HUDEP-2 (cell line): ENCODE measurements at regions not wholly inside any gene's neighbourhood (a gene's known extent, or its start where the extent isn't known, plus 50 kb on each side); places are given as distances from the start of the nearest gene placed in this dataset.

Source experiments
- DNase-seq, 76 experiments: peaks; one replicate each; lab custom pipeline; 2025; ENCODE audit not compliant: unreplicated experiment in 76 of 76; lab: John Stamatoyannopoulos, UW

DNA sequence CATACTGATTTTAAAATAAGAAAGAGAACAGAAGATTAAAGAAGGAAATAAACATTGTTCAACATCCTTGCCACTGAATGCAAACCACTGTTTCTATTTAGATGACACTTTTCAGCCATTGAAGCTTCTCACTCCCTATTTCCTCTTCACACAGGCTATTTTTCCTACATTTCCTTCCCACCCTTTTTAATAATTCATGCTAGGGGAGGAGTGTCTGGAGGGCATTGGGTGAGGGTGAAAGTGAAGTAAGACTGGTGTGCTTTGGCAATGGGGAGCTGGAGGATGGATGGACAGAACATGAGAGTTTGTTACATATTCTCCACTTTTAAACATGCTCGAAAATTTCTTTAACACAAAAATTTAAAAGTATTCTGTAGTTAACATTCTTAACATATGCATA, 168.8 kb upstream of the GLI3 start:
- no peak for DNase-seq

DNA sequence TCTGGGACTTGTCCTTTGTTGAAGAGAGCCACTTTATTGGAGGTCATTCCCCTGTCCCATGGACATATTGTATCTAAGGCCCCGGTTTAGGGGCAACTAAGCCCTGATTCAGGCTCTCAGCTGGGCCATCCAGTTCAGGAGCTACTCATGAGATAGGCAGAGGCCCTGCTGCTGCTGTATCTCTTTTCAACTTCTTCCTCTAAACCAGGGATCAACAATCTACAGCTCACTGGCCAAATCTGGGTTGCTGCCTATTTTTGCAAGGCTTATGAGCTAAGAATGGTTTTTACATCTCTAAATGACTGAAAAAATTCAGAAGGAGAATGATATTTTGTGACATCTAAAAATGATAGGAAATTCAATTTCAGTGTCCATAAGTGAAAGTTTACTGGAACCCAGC, 166.8 kb upstream of the GLI3 start:
- no peak for DNase-seq

DNA sequence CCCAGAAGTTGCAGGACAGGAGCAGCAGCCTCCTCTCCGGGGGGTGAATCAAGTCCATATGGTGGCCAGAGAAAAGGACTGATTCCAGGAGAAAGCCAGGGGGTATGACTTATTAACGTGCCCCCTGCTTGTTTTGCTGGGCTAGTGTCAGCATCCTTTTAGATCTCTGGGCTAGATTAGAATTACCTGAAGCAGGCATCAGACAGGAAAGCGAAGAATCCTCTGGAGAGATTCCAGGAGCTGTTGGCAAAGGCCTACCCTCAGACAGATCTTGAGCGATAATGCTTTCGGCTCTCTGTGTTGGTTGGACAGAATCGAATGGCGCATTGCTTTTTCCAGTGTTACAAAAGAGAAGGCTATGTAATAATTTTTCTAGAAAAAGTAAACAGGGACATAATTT, 164.0 kb upstream of the GLI3 start:
- DNase-seq = no peak

DNA sequence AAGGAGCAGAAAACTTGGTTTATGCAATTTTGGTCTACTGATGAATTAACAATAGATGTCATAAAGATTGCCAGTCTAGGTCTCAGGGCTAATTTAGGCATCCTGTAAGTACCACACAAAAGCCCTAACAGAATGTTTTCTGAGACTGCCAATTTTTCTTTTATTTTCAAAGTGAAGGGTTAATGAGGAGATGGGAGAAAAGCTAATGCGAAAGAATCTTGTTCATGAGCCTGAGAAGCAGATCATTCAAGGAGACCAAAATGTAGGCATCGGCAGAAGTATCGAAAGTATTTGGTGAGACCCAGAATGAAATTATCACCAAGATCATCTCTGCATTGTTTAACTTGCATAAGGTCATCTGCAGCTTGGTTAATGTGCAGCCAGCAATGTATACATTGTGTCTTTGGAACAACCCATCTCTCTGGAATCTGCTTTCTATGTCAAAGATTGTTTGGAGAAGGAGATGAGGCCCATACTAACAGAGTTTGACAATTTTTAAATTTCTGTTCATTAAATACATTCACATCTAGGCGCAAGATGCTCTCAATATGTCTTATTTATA, 163.3 kb upstream of the GLI3 start:
- no peak for DNase-seq

DNA sequence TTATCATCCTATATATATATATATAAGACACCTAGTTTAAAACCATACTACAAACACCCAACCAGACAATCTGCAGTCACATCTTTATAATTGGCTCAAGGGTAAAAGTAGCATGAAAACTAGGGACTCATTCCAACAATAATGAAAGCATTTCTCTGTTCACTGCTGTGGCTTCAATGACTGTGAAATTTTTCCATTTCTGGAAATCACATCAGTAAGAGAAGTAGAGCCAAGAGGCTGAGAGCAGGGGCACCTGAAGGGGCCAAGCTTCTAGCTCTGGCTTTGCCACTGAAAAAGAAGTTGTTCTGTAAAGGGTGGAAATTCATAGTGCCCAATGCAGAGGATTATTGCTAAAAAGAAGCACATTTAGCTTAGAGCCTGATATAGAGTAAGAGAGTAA, 158.6 kb upstream of the GLI3 start:
- no peak for DNase-seq

DNA sequence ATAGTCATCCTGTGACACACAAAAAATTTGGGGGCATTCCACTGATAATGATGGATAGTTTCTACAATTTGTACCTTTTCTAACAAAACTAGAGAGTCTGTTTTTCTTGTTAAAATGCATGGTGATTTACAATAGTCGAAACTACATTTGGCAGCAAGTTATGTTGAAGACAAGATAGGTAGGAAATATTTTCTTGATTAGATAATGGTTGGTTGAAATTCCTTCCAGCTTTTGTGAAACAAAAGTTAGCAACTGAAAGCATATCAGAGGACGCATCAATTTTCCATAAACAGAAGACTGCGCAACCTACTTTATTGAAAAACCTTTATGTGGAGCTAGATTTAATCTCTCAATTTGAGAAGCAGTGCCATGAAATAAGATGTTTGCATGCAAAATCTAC, 155.8 kb upstream of the GLI3 start:
- no peak for DNase-seq

DNA sequence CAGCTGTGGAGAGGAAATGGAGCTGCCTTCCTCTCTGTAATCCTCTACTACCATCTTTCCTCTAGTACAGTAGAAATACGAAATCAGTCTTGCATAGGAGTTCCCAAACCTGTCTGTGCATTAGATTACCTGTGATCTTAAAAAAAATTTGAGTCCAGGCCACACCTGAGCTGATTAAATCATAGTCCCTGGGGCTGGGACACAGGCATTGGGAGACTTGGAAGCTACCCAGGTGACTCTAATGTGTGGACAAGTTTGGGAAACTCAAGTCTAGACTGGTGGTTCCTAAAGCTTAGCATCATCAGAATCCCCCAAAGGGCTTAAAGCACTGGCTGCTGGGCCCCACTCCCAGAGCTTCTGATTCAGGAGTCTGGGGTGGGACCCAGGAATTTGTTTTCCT, 152.7 kb upstream of the GLI3 start:
- DNase-seq = no peak

DNA sequence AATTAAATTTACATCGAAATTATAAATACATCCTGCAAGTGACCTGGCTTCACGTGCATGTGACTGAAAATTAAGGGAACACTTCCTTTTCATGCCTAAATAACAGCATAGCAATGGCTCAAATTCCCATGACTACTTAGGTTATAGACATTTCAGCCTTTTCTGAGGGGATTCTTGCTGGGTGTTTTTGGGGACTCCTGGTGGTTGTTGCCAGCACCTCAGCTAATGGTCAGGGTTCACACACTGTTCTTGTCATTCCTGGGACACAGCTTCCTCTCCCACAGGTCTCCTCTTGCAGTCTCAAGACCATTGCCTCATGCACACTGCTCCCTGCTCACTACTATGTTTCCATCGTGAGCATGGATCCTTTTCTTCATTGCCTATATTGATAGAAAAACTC, 148.9 kb upstream of the GLI3 start:
- DNase-seq = no peak

DNA sequence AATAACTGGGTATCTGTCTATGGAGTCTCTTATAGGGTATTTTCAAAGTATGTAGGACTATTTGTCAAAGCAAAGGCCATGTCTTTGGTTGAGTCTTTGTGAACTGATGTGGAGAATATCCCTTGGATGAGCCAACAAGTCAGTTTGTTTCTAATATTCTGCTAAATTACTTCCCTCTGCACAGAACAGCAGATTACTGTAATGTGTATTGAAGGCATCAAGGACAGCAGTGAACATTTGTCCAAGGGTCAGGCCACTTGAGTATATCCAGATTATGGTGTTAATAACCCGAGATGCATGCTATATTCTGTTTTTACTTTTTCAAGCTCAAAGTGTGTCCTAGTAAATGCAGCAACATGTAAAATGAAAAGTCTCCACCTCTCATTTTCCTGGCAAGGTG, 144.2 kb upstream of the GLI3 start:
- no peak for DNase-seq

DNA sequence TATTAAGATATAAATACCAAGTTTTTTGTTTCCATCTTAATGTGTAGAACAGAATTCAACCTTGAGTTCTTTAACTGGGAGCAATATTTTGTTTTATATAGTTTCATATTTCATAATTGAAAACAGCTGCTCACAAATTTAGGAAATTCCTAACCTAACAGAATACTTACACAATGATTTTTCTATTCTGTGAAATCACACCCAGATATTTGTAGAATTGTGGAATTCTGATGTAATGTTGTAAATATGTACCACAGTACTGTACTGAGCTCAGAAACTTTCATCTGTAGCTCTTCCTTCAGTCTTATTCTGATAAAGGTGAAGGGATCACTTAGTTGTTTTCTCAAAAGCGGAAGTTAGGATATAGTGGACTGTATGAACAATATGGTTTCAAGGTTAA, 143.4 kb upstream of the GLI3 start:
- DNase-seq = no peak

DNA sequence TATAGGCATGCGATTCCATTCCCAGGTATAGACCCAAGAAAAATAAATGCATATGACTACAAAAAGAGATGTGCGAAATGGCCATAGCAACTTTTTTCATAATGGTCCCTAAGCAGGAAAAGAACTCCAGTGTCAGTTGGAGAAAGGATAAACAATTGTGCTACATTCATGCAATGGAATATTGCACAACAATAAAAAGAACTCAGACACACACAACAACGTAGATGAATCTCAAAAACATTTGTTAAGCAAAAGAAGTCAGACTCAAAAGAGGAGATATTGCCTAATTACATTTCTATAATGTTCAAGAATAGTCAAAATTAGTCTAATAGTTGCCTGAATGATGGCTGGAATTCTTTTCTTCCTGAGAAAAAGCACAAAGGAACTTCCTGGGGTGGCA, 141.1 kb upstream of the GLI3 start:
- no peak for DNase-seq

DNA sequence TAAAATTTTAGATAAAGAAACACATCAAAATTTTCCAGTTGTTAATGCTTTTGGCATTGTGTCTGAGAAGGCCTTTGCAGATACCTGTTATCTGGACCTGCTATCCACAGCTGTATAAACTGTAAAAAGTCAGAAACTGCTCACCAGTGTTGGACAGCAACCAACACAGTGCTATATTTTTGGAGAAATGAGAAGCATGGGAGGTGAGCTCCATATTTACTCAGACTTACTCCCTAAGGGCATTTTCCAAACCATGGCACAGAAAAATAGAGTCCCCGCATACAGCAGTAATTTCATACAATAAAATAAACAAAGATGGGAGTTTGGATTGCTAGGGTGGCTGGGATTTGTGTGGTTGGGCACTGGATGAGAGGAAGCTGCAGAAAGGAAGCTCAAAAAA, 136.3 kb upstream of the GLI3 start:
- no peak for DNase-seq

DNA sequence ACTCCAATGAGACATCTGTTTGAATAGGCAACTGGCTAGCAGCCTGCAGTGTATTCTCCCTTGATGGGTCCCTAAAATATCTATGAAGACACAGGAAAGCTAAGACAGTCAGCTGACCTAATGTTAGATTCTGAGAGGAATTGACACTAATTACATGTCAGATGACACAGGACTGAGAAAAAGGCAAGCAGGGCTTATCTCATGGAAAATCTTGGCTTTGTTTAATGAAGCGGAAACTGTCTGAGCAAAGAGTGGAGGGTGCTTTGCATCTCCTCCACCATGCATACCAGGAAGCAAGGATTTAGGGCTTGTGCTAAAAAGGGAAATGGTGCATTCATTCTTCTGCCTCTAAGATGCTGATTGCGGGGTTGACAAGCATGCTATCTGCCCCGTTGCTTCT, 135.5 kb upstream of the GLI3 start:
- DNase-seq = no peak

DNA sequence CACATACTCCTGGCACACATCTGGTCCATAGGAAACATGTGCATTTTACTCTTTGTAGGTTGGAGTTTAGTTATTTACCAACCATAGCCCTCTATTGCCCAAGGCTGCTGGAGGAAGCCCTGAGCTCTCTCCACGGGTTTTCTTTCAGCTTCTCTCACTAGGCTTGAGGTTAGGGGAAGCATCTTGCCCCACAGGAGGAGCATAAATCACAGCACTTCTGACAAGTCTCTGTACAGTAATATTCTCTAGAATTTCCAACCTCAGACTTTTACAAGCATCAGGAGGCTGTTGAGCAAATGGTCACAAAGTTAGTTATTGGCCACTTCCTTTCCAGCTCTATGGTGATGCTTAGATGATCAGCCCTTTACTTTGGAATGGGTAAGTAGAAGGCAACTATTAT, 122.9 kb upstream of the GLI3 start:
- DNase-seq = no peak

DNA sequence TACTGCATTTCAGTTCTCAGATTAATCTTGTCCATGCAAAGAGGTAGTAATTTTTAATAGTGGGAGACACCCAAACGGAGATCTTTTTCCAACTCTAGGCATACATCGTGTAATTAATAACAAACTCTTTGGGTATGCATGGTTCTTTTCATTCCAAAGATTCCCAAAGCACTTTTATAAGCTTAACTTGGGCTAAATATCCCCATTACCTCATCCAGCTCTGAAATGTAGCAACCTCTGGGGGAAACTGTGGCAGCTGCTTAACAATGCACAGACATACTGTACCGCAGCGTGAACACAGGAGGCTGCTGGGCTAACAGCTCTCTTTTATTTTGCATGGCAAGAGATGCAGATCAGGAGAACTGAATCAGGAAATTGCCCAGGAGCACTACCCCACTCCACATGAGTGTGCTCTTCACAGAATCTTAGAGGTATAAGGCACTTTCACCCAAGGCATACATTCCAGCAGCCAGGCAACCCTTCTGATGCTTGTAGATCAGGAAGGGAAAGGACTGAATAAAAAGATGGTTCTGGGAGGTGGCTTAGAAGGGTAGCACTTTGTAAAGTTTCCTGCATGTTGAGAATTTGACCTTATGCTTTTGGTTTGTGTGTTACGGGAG, 114.4 kb upstream of the GLI3 start:
- DNase-seq = no peak

DNA sequence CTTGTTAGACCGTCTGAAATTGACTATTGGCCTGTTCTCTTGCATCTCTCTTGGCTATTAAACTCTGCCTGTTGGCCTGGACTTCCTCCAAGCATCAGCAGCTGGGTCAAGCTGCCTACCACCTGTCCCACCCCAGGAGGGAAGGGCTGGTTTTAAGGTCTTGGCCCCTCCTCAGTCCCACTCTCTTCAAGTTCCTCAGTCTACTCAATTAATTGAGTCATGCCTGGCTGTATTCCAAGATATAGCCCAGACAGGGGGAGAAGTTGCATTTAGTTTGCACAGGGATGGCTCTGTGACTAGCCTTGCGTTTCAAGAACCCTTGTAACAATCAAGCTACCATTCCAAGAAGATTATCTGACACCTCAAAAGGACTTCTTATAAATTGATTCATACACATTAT, 113.8 kb upstream of the GLI3 start:
- no peak for DNase-seq

DNA sequence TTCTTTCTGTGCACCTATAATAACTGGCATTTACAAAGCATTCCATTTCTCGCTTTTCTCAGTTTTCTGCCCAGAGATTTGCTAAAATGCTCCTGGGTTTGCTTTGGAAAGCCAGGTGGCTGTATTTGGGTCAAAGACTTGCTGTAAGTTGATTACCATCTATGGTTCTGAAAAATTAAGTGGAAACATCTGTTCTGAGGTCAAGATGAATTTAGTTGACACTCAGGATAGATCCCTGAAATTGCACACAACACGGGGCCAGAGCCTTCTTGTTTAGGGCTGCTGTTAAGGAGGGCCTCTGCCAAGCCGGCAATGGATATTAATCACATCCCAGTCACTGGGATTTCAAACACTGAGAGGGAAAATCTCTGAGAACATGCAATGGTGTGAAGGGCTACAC, 111.6 kb upstream of the GLI3 start:
- no peak for DNase-seq

DNA sequence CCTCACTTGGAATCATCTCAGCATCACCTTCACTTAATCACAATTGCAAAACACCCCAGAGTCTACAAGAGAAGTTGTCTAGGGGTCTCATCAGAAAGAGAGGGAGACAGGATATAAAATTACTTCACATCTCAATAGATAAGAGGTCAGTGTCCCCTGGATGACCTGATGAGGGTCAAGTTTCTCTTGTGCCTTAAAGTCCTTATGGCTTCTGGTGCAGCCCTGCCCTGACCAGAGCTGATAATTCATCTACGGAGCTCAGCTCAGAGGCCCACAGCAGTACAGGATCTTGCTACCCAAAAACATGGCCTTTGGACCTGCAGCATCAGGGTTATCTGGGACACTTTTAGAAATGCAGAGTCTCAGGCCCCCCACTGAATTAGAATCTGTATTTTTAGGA, 111.1 kb upstream of the GLI3 start:
- no peak for DNase-seq

DNA sequence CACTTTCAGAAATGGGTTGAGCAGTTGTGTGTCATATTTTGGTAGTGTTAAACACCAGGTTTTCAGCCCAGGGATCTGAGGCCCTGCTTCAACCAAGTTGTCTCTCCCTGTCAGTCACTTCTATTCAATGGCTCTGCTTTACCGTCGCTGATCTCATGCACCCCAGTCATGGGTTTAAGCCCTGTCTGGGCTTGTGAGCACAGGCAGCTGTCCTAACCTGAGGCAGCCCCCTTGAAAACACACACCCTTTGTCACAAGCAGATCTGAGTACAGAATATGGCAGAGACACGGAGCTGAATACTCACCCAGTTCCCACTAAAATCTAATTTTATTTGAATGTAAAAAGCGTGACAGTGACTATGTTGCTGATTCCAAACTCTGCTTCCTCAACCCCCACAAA, 110.6 kb upstream of the GLI3 start:
- DNase-seq = no peak

DNA sequence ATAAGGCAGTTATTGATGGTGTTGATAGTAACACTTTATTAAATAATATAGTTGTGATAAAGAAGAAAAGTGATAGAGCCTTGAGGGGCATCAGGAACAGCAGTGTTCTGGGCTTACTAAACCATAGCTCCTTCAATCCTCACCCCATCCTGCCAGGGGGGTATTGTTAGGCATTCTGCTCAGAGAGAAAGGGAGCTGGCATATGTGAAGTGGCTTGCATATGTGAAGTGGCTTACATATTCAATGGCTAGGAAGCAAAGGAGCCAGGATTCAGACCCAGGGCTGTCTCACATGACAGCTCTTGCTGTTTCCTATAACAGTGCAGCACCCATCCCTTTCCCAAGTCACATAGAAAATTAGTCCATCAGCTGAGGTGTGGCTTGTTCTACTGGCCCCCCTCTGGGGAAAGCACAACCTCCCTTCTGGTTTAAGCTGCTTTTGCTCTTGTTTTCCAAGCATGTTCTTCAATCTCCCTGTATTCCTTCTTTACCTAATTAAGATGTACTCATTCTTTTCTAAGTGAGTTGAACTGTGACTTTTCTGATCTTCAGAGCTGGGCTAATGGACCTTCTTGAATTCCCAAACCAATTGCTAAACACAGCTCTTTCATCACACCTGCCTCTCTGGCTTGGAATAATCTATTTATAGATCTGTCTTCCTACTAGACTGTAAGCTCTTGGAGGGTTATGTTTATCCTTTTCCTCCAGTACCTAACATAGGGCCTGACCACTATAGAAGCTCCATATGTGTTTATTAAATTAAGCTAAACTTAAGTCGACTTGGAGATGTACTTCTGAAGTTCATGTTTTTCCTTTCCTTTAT, 108.7 kb upstream of the GLI3 start:
- no peak for DNase-seq

DNA sequence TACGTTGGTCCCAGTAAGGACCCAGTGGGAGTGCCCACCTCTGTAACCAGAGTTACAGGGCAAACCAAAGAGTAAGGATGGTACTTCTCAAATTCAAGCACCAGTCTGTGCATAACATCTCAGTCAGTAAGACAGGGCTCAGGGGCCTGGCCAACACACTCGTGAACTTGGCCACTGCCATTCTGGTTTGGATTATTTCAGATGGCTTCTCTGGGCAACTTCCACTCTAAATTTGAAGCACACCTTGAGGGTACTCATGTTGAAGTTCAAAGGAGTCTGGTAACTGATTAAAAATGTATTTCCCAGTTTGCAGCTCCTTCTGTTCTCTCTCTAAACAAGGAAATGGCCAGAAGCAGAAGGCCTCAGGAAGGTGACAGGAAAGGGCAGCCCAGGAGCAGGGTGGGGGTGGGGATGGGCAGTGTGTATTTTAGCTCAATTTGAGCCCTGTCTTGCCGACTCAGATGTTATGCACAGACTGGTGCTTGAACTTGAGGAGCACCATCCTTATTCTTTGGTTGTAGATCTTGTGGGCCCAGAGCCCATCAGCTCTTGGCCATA, 107.3 kb upstream of the GLI3 start:
- no peak for DNase-seq

DNA sequence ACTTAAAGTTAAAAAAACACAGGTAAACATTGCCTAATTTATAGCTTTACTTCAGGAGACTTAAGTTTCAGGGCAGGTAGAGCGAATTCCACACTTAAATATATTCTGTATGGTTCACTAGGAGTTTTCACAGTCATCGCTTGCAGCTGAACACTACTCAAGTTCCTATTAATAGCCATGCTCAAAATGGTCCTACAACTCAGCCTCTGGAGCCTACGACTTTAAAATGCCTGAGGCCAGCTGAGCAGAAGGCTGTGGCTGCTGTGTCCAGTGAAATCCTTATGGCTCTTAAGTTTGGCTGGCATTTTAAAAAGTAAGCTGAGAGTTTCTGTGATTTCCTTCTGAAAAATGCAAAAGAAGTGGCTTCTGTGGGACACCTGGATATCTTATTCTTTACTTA, 105.4 kb upstream of the GLI3 start:
- no peak for DNase-seq
